Neural cell (in vitro differentiated cells): ENCODE measurements at regions not wholly inside any gene's neighbourhood (a gene's known extent, or its start where the extent isn't known, plus 50 kb on each side); places are given as distances from the start of the nearest gene placed in this dataset.

Experiments used
- H2AFZ ChIP-seq: fragments of 200-600, 300-800 bp; sonication (generic), shearing (Covaris generic); 2 replicates; pipeline ENCODE4 v1.6.0; 2014; ENCODE audit warnings: low read depth, mild to moderate bottlenecking, antibody characterized with exemption, low read length, moderate library complexity
- H3F3A ChIP-seq: fragments of 200-600 bp; shearing (Covaris generic); 2 replicates; pipeline ENCODE4 v1.6.1; 2016; ENCODE audit warnings: mild to moderate bottlenecking, moderate library complexity, mixed read lengths, antibody characterized with exemption, low read length; ENCODE audit not compliant: insufficient read depth, poor library complexity, severe bottlenecking
- H3K27ac ChIP-seq: fragments of 200-600, 300-800 bp; sonication (generic), shearing (Covaris generic); 2 replicates; pipeline ENCODE4 v1.5.1; 2014; ENCODE audit warnings: mild to moderate bottlenecking, low read length, moderate library complexity
- H3K27me3 ChIP-seq: fragments of 300-800, 200-600 bp; sonication (generic), shearing (Covaris generic); 2 replicates; pipeline ENCODE4 v1.6.0; 2014; ENCODE audit warnings: mild to moderate bottlenecking, low read depth, low read length, moderate library complexity; ENCODE audit not compliant: insufficient read depth
- H3K36me3 ChIP-seq: fragments of 300-800, 200-600 bp; sonication (generic), shearing (Covaris generic); 2 replicates; pipeline ENCODE4 v1.5.1; 2014; ENCODE audit warnings: mild to moderate bottlenecking, antibody characterized with exemption, low read length, moderate library complexity; ENCODE audit not compliant: insufficient read depth
- H3K4me2 ChIP-seq: fragments of 300-800, 200-600 bp; sonication (generic), shearing (Covaris generic); 2 replicates; pipeline ENCODE4 v1.6.0; 2014; ENCODE audit warnings: mild to moderate bottlenecking, low read length
- H3K4me3 ChIP-seq: fragments of 300-800, 200-600 bp; sonication (generic), shearing (Covaris generic); 2 replicates; pipeline ENCODE4 v1.5.1; 2014; ENCODE audit warnings: mild to moderate bottlenecking, low read length, moderate library complexity
- H3K79me2 ChIP-seq: fragments of 200-600 bp; shearing (Covaris generic); replicated peaks from 2 replicates; pipeline ENCODE4 v1.6.0; 2014; ENCODE audit warnings: mild to moderate bottlenecking, low read length, moderate library complexity; ENCODE audit not compliant: insufficient read depth
- H3K9ac ChIP-seq: fragments of 300-800, 200-600 bp; sonication (generic), shearing (Covaris generic); 2 replicates; pipeline ENCODE4 v1.6.1; 2016; ENCODE audit warnings: mild to moderate bottlenecking, low read length, mixed read lengths
- H3K9me2 ChIP-seq: fragments of 200-600 bp; shearing (Covaris generic); 2 replicates; pipeline ENCODE4 v1.6.1; 2016; ENCODE audit warnings: mild to moderate bottlenecking, low read length, mixed read lengths; ENCODE audit not compliant: insufficient read depth
- H3K9me3 ChIP-seq: fragments of 200-600, 300-800 bp; sonication (generic), shearing (Covaris generic); 2 replicates; pipeline ENCODE4 v1.6.1; 2016; ENCODE audit warnings: mild to moderate bottlenecking, mixed run types, low read length, moderate library complexity, mixed read lengths
- H4K20me1 ChIP-seq: fragments of 200-600 bp; shearing (Covaris generic); 2 replicates; pipeline ENCODE4 v1.6.1; 2016; ENCODE audit warnings: mild to moderate bottlenecking, mixed run types; ENCODE audit not compliant: insufficient read depth
- EP300 ChIP-seq: fragments of 450-650 bp; conservative IDR thresholded peaks from 2 replicates; pipeline ENCODE4 v1.6.1; 2014; ENCODE audit warnings: antibody characterized with exemption, mild to moderate bottlenecking, moderate library complexity; ENCODE audit not compliant: poor library complexity, severe bottlenecking
- EZH2 ChIP-seq: fragments of 200-600, 300-800 bp; shearing (Covaris generic), sonication (generic); IDR thresholded peaks from 2 replicates; pipeline ENCODE4 v1.6.1; 2014; ENCODE audit warnings: antibody characterized with exemption, low read length, borderline replicate concordance, mild to moderate bottlenecking; ENCODE audit not compliant: insufficient read depth, poor library complexity, severe bottlenecking
- MXI1 ChIP-seq: fragments of 450-650 bp; conservative IDR thresholded peaks from 2 replicates; pipeline ENCODE4 v1.6.1; 2014; ENCODE audit warnings: antibody characterized with exemption, mild to moderate bottlenecking; ENCODE audit not compliant: poor library complexity, severe bottlenecking
- POLR2AphosphoS5 ChIP-seq: IDR thresholded peaks from 2 replicates; pipeline ENCODE4 v1.6.1; 2012
- RAD21 ChIP-seq: fragments of 450-650 bp; conservative IDR thresholded peaks from 2 replicates; pipeline ENCODE4 v1.6.1; 2014; ENCODE audit warnings: antibody characterized with exemption, mild to moderate bottlenecking, moderate library complexity
- SMC3 ChIP-seq: fragments of 450-650 bp; conservative IDR thresholded peaks from 2 replicates; pipeline ENCODE4 v1.6.1; 2014; ENCODE audit warnings: antibody characterized with exemption, mild to moderate bottlenecking, moderate library complexity; ENCODE audit not compliant: poor library complexity
- TAF1 ChIP-seq: IDR thresholded peaks from 2 replicates; pipeline ENCODE4 v1.6.1; 2012; ENCODE audit warnings: low read depth
- TF ChIP-seq, protein P1 (sequence below): IDR thresholded peaks from 2 replicates; pipeline ENCODE4 v1.6.1; 2012; ENCODE audit warnings: borderline replicate concordance
- TF ChIP-seq, protein P2 (sequence below): fragments of 450-650 bp; IDR thresholded peaks from 2 replicates; pipeline ENCODE4 v1.5.1; 2014; ENCODE audit warnings: antibody characterized with exemption, mild to moderate bottlenecking, moderate library complexity; ENCODE audit not compliant: poor library complexity, severe bottlenecking

DNA sequence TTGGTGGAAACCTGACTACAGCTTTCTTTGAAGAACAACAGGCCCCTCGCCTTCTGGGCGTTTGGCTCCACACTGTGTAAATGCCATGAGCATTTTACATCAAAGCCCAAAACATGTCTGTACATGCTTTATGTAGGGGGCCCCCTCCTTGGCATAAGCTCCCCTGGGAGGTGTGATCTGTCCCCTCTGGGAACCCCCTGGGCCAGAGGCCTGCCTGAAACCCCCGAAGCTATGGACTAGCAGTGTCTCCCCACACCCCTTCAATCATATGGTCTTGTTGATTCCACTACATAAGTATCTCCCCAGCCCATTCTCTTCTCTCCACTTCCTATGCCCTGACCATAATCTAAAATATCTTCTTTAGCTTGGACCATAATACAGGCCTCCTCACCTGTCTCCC, 241.5 kb downstream of the C1orf94 start:
- Histone ChIP-seq H3K79me2 (no peaks in the 10 kb centered on the region), H3K27ac (no peak overlapping the region), H3K9ac (no peak overlapping the region), H2AFZ (no peak overlapping the region), H3K4me3 (no peak overlapping the region), H4K20me1 (no peaks in the 10 kb centered on the region), H3K36me3 (no peaks in the 10 kb centered on the region), H3K27me3 (no peaks in the 10 kb centered on the region), H3K9me2 (no peaks in the 10 kb centered on the region), H3K4me2 (no peak overlapping the region), H3K9me3 (no peaks in the 10 kb centered on the region), H3F3A (no peaks in the 10 kb centered on the region)
- TF ChIP-seq MXI1 (no peak), SMC3 (no peak), RAD21 (no peak), TAF1 (no peak), POLR2AphosphoS5 (no peak), EZH2 (no peak), EP300 (no peak)
- TF ChIP-seq, protein P1, sequence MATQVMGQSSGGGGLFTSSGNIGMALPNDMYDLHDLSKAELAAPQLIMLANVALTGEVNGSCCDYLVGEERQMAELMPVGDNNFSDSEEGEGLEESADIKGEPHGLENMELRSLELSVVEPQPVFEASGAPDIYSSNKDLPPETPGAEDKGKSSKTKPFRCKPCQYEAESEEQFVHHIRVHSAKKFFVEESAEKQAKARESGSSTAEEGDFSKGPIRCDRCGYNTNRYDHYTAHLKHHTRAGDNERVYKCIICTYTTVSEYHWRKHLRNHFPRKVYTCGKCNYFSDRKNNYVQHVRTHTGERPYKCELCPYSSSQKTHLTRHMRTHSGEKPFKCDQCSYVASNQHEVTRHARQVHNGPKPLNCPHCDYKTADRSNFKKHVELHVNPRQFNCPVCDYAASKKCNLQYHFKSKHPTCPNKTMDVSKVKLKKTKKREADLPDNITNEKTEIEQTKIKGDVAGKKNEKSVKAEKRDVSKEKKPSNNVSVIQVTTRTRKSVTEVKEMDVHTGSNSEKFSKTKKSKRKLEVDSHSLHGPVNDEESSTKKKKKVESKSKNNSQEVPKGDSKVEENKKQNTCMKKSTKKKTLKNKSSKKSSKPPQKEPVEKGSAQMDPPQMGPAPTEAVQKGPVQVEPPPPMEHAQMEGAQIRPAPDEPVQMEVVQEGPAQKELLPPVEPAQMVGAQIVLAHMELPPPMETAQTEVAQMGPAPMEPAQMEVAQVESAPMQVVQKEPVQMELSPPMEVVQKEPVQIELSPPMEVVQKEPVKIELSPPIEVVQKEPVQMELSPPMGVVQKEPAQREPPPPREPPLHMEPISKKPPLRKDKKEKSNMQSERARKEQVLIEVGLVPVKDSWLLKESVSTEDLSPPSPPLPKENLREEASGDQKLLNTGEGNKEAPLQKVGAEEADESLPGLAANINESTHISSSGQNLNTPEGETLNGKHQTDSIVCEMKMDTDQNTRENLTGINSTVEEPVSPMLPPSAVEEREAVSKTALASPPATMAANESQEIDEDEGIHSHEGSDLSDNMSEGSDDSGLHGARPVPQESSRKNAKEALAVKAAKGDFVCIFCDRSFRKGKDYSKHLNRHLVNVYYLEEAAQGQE: no peak
- TF ChIP-seq, protein P2, sequence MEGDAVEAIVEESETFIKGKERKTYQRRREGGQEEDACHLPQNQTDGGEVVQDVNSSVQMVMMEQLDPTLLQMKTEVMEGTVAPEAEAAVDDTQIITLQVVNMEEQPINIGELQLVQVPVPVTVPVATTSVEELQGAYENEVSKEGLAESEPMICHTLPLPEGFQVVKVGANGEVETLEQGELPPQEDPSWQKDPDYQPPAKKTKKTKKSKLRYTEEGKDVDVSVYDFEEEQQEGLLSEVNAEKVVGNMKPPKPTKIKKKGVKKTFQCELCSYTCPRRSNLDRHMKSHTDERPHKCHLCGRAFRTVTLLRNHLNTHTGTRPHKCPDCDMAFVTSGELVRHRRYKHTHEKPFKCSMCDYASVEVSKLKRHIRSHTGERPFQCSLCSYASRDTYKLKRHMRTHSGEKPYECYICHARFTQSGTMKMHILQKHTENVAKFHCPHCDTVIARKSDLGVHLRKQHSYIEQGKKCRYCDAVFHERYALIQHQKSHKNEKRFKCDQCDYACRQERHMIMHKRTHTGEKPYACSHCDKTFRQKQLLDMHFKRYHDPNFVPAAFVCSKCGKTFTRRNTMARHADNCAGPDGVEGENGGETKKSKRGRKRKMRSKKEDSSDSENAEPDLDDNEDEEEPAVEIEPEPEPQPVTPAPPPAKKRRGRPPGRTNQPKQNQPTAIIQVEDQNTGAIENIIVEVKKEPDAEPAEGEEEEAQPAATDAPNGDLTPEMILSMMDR: no peak

DNA sequence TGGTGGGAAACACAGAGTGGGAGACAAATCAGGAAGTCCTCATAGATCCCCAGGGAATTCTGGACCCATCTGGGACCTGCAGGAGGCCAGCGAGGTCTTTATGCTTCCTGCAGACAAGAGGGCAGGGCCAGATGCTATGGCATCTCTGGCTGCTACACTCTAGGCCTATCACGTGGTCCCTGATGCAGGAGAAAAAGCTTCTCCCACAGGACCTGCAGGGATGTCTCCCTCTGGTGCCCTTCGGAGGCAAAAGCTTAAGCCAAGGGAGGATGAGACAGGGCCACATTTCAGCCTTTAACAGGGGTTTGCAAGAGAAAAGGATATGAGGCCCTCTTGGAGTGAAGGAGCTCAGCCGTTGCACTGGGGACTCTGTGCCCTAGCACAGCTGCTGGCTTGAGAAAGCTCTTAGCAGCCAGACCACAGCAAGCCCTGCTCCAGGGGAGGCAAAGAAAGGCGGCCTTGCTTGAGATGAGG, 243.0 kb downstream of the C1orf94 start:
- no peaks in the 10 kb centered on the region for H3K9me2 ChIP-seq
- H3K27me3 ChIP-seq: no peaks in the 10 kb centered on the region
- no peak overlapping the region for H3K4me2 ChIP-seq
- H3K27ac ChIP-seq: no peak overlapping the region
- peak; percentile 43 for TF ChIP-seq RAD21
- TF ChIP-seq, protein P2: peak; percentile 47
- TF ChIP-seq MXI1: no peak
- TF ChIP-seq, protein P1: no peak
- peak; percentile 57 for TF ChIP-seq SMC3
- no peak for TF ChIP-seq EP300
- H3K79me2 ChIP-seq: no peaks in the 10 kb centered on the region
- H3K4me3 ChIP-seq: no peak overlapping the region
- no peaks in the 10 kb centered on the region for H3K9me3 ChIP-seq
- no peak overlapping the region for H3K9ac ChIP-seq
- no peaks in the 10 kb centered on the region for H3F3A ChIP-seq
- H2AFZ ChIP-seq: no peak overlapping the region
- H3K36me3 ChIP-seq: no peaks in the 10 kb centered on the region
- H4K20me1 ChIP-seq: no peaks in the 10 kb centered on the region
